Endothelial cell of umbilical vein (primary cell): ENCODE measurements at regions not wholly inside any gene's neighbourhood (a gene's known extent, or its start where the extent isn't known, plus 50 kb on each side); places are given as distances from the start of the nearest gene placed in this dataset.

ENCODE experiments used
- BruUV-seq: library from RNA; stranded (reverse); fragments of 400-500 nt; replicated peaks from 2 replicates; lab custom pipeline; 2021; lab: Mats Ljungman, UMichigan
- CTCF ChIA-PET: fragments of 300-600, 350-600 bp; sonication (Branson Sonifier 250); formaldehyde crosslinking; loops from one replicate; lab custom pipeline; 2021; ENCODE audit warnings: antibody characterized with exemption, inconsistent platforms; lab: Charles Lee
- POLR2A ChIA-PET: fragments of 300-600, 350-600 bp; sonication (Branson Sonifier 250); formaldehyde crosslinking; loops from one replicate; lab custom pipeline; 2021; ENCODE audit warnings: antibody characterized with exemption, inconsistent platforms; lab: Charles Lee
- DNase-seq: peaks from one replicate; pipeline ENCODE4 v3.0.0-alpha.2; 2011; ENCODE audit warnings: low read depth, low spot score
- FAIRE-seq: peaks from 2 replicates; lab custom pipeline; 2011; peaks lifted over from hg19 to GRCh38; lab: Jason Lieb, UNC
- H2AFZ ChIP-seq: 2 replicates; pipeline ENCODE4 v1.6.0; 2012; ENCODE audit warnings: low read depth, low read length, control low read depth, inconsistent platforms
- H3K27ac ChIP-seq: 2 replicates; pipeline ENCODE4 v1.5.1; 2011; ENCODE audit warnings: low read depth, mild to moderate bottlenecking, control low read depth, low read length, moderate library complexity; ENCODE audit not compliant: insufficient read depth
- H3K27me3 ChIP-seq, 2 experiments: 2 replicates each; pipeline versions ENCODE4 v1.6.0 to v1.6.1; 2011; ENCODE audit warnings: low read length in 2 of 2, mixed read lengths in 1 of 2; ENCODE audit not compliant: control insufficient read depth in 2 of 2, insufficient read depth in 2 of 2
- H3K36me3 ChIP-seq, 2 experiments: 2 replicates in 1 of 2; 3 replicates in 1 of 2; pipeline ENCODE4 v1.5.1; 2011; ENCODE audit warnings: low read length in 2 of 2, mild to moderate bottlenecking in 1 of 2, moderate library complexity in 1 of 2; ENCODE audit not compliant: control insufficient read depth in 2 of 2, insufficient read depth in 2 of 2; ENCODE audit errors: extremely low read depth in 1 of 2
- H3K4me1 ChIP-seq: 3 replicates; pipeline ENCODE4 v1.5.1; 2011; ENCODE audit warnings: mild to moderate bottlenecking, low read length; ENCODE audit not compliant: control insufficient read depth, insufficient read depth; ENCODE audit errors: extremely low read depth
- H3K4me2 ChIP-seq: 2 replicates; pipeline ENCODE4 v1.6.1; 2011; ENCODE audit warnings: low read length, control low read depth, mixed read lengths; ENCODE audit not compliant: insufficient read depth
- H3K4me3 ChIP-seq, 3 experiments: fragments of 200-600 bp in 1 of 3; sonication (generic), shearing (Covaris generic) in 1 of 3; replicated peaks in 1 of 3; 2 replicates each; pipeline ENCODE4 v1.5.1; 2011 to 2016; ENCODE audit warnings: control low read depth in 3 of 3, low read length in 3 of 3, mild to moderate bottlenecking in 2 of 3, inconsistent platforms in 1 of 3, low read depth in 1 of 3, moderate library complexity in 1 of 3; ENCODE audit not compliant: insufficient read depth in 1 of 3
- H3K79me2 ChIP-seq: 2 replicates; pipeline ENCODE4 v1.6.0; 2012; ENCODE audit warnings: low read length, inconsistent platforms; ENCODE audit not compliant: control insufficient read depth, insufficient read depth
- H3K9ac ChIP-seq: replicated peaks from 2 replicates; pipeline ENCODE3; 2011; ENCODE audit warnings: low read length, control low read depth; ENCODE audit not compliant: insufficient read depth; ENCODE audit errors: extremely low read depth
- H3K9me1 ChIP-seq: replicated peaks from 3 replicates; pipeline ENCODE4 v1.6.0; 2011; ENCODE audit warnings: mild to moderate bottlenecking, low read length; ENCODE audit not compliant: control insufficient read depth, insufficient read depth; ENCODE audit errors: extremely low read depth
- H3K9me3 ChIP-seq: replicated peaks from 2 replicates; pipeline ENCODE4 v1.5.1; 2012; ENCODE audit warnings: low read length, inconsistent platforms; ENCODE audit not compliant: control insufficient read depth, insufficient read depth
- H4K20me1 ChIP-seq: replicated peaks from 2 replicates; pipeline ENCODE3; 2011; ENCODE audit warnings: mild to moderate bottlenecking, low read length; ENCODE audit not compliant: control insufficient read depth, insufficient read depth; ENCODE audit errors: extremely low read depth
- EZH2 ChIP-seq: IDR thresholded peaks from 2 replicates; pipeline ENCODE4 v1.6.1; 2012; ENCODE audit warnings: borderline replicate concordance, low read depth, mild to moderate bottlenecking, moderate library complexity, low read length, inconsistent platforms; ENCODE audit not compliant: severe bottlenecking
- GATA2 ChIP-seq: IDR thresholded peaks from 2 replicates; pipeline ENCODE4 v1.7.0; 2011; ENCODE audit warnings: low read depth, mild to moderate bottlenecking, moderate library complexity, mixed read lengths, low read length; ENCODE audit not compliant: insufficient read length, insufficient read depth
- JUN ChIP-seq: IDR thresholded peaks from 2 replicates; pipeline ENCODE4 v1.6.1; 2011; ENCODE audit warnings: borderline replicate concordance, low read depth; ENCODE audit not compliant: insufficient read length, insufficient read depth
- MYC ChIP-seq: IDR thresholded peaks from one replicate; pipeline ENCODE4 v1.6.1; 2011; ENCODE audit warnings: mild to moderate bottlenecking, low read depth, low read length
- dilution Hi-C: fragments of 300-500 bp; cut with MboI; formaldehyde crosslinking; loops from one replicate; pipeline ENCODE4 v1.15.0; 2019; ENCODE audit warnings: low sequenced_read_pairs; ENCODE audit not compliant: extremely low pct_ligation_motif_present
- intact Hi-C: fragments of 100-400 bp; cut with micrococcal nuclease; formaldehyde crosslinking; loops from one replicate; pipeline ENCODE4 v1.10.0; 2022
- TF ChIP-seq, protein P1 (sequence below), 2 donors: IDR thresholded peaks; 1 replicate in 1 of 2; 2 replicates in 1 of 2; pipeline ENCODE4 v1.5.1; 2011; ENCODE audit warnings: low read length in 2 of 2, mild to moderate bottlenecking in 2 of 2, moderate library complexity in 2 of 2, control low read depth in 1 of 2, inconsistent platforms in 1 of 2, low read depth in 1 of 2; ENCODE audit not compliant: insufficient read depth in 1 of 2; ENCODE audit errors: extremely low read depth in 1 of 2

DNA sequence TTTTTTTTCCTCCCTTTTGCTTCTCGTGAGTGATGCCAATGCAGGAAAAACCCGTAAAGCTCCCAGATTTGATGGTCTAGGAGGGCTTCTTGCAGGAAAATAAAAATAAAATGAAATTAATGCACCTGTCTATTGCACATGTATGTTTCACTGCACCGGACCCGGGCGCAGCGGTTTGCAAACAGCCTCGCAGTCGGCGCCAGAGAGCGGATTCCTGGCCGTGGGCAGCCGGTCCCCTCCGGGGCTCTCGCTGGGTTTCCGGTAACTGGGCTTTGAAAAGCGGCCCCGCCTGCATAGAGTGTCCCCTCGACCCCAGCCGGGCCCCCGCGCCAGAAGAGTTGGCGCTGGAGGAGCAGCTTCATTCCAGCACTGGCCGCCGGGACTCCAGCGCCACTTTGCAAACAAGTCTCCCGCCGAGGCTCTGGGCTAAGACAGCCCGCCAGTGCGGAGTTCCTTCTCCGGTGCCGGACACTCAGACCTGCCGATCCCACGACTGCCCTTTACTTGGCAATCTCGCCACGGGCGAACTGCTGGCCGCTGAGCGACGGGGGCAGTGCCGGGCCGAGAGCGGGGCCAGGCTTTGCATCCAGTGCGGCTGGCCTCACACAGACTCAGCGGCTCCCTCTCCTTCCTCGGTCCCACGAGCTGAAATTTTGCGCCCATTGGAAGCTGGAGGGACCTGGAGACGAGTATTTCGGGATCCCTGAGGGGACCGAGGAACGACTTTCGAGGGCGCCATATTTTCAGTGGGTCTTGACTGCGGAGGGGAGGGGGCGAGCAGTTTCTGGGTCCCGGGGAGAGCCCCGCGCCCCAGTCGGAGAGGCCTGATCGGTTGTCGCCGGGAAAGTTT, 225.9 kb upstream of the C2CD4B start:
- dilution Hi-C loops: no loop called here
- H3K36me3 ChIP-seq: no peaks in the 10 kb centered on the region
- no TSS peak for BruUV-seq

More for the DNA sequence above, 225.9 kb upstream of the C2CD4B start:
- POLR2A ChIA-PET: no interaction called here
- Histone ChIP-seq H3K27ac (no peak overlapping the region), H3K79me2 (no peaks in the 10 kb centered on the region), H3K4me1 (peaks cover 16% of the 10 kb centered on the region), H3K9me1 (no peaks in the 10 kb centered on the region), H3K27me3 (peaks cover 12 to 14% of the 10 kb centered on the region in 2 experiments), H3K9me3 (no peaks in the 10 kb centered on the region), H4K20me1 (no peaks in the 10 kb centered on the region), H2AFZ (peak overlapping the region; percentile 95), H3K4me2 (peak overlapping the region; percentile 98), H3K4me3 (peak overlapping the region; percentile 17 to 96 (median 53)), H3K9ac (peak overlapping the region; percentile 13)
- intact Hi-C loops: loop anchor here (2.0 to 10.0 kb wide), 2 partner anchors 352 to 704 kb away; no protein-coding TSS in a partner anchor
- TF ChIP-seq EZH2: peak; percentile 20
- TF ChIP-seq, protein P1, sequence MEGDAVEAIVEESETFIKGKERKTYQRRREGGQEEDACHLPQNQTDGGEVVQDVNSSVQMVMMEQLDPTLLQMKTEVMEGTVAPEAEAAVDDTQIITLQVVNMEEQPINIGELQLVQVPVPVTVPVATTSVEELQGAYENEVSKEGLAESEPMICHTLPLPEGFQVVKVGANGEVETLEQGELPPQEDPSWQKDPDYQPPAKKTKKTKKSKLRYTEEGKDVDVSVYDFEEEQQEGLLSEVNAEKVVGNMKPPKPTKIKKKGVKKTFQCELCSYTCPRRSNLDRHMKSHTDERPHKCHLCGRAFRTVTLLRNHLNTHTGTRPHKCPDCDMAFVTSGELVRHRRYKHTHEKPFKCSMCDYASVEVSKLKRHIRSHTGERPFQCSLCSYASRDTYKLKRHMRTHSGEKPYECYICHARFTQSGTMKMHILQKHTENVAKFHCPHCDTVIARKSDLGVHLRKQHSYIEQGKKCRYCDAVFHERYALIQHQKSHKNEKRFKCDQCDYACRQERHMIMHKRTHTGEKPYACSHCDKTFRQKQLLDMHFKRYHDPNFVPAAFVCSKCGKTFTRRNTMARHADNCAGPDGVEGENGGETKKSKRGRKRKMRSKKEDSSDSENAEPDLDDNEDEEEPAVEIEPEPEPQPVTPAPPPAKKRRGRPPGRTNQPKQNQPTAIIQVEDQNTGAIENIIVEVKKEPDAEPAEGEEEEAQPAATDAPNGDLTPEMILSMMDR (IDR thresholded peaks at IDR 0.05; ENCODE audit: extremely low read depth in 1 of 2, insufficient read depth in 1 of 2, low read depth in 1 of 2, low read length in 2 of 2): peak in 1 of 2 donors; percentile 0
- no peak for TF ChIP-seq MYC
- TF ChIP-seq GATA2: no peak
- TF ChIP-seq JUN: no peak
- DNase-seq: peak; percentile 57
- CTCF ChIA-PET: interaction anchor here (1.8 kb wide), 1 partner anchor 351 kb away, joined by 5 read pairs; no protein-coding TSS in a partner anchor
- no peak for FAIRE-seq
